ENCODE measurements at regions not wholly inside any gene's neighbourhood (a gene's known extent, or its start where the extent isn't known, plus 50 kb on each side); places are given as distances from the start of the nearest gene placed in this dataset.

GRCh38 chr4:57448901-57449300 lies 338.7 kb upstream of the IGFBP7 start:
- no peak overlapping the region for H3K9ac ChIP-seq (ENCODE audit: low read depth, low read length)
- no peak overlapping the region for H3K27ac ChIP-seq (ENCODE audit: low read length)
- no peak overlapping the region for H3K4me3 ChIP-seq (ENCODE audit: low read length)
- H3K4me1 ChIP-seq (ENCODE audit: insufficient read depth, low read length), result no peaks in the 10 kb centered on the region
- no peaks in the 10 kb centered on the region for H3K27me3 ChIP-seq (ENCODE audit: insufficient read depth, low read length)
- H3K9me3 ChIP-seq (ENCODE audit: insufficient read depth, low read depth, low read length), result peaks cover 12% of the 10 kb centered on the region; the same call in 1 of the 2 replicates
- H3K36me3 ChIP-seq (ENCODE audit: insufficient read depth, low read depth, low read length), result no peaks in the 10 kb centered on the region

- Histone ChIP-seq H3K9ac (ENCODE audit: low read depth, low read length) (no peak overlapping the region), H3K4me3 (ENCODE audit: low read length) (no peak overlapping the region), H3K27me3 (ENCODE audit: insufficient read depth, low read length) (no peaks in the 10 kb centered on the region), H3K4me1 (ENCODE audit: insufficient read depth, low read length) (no peaks in the 10 kb centered on the region), H3K9me3 (ENCODE audit: insufficient read depth, low read depth, low read length) (peaks cover 12% of the 10 kb centered on the region; the same call in 1 of the 2 replicates), H3K27ac (ENCODE audit: low read length) (no peak overlapping the region), H3K36me3 (ENCODE audit: insufficient read depth, low read depth, low read length) (no peaks in the 10 kb centered on the region)
Observed at GRCh38 chr4:57448452-57448851, 338.3 kb upstream of the IGFBP7 start.

- no peaks in the 10 kb centered on the region for H3K36me3 ChIP-seq (ENCODE audit: insufficient read depth, low read depth, low read length)
- no peak overlapping the region for H3K27ac ChIP-seq (ENCODE audit: low read length)
- no peak overlapping the region for H3K4me3 ChIP-seq (ENCODE audit: low read length)
- no peaks in the 10 kb centered on the region for H3K4me1 ChIP-seq (ENCODE audit: insufficient read depth, low read length)
- H3K9ac ChIP-seq (ENCODE audit: low read depth, low read length), result no peak overlapping the region
- H3K27me3 ChIP-seq (ENCODE audit: insufficient read depth, low read length), result no peaks in the 10 kb centered on the region
- H3K9me3 ChIP-seq (ENCODE audit: insufficient read depth, low read depth, low read length), result peaks cover 12% of the 10 kb centered on the region; the same call in 1 of the 2 replicates
Observed at GRCh38 chr4:57446266-57446665, 336.1 kb upstream of the IGFBP7 start.

- H3K9ac ChIP-seq (ENCODE audit: low read depth, low read length), result no peak overlapping the region
- no peaks in the 10 kb centered on the region for H3K4me1 ChIP-seq (ENCODE audit: insufficient read depth, low read length)
- H3K9me3 ChIP-seq (ENCODE audit: insufficient read depth, low read depth, low read length), result peaks cover 10% of the 10 kb centered on the region; the same call in 1 of the 2 replicates
- H3K27ac ChIP-seq (ENCODE audit: low read length), result no peak overlapping the region
- no peaks in the 10 kb centered on the region for H3K36me3 ChIP-seq (ENCODE audit: insufficient read depth, low read depth, low read length)
- no peaks in the 10 kb centered on the region for H3K27me3 ChIP-seq (ENCODE audit: insufficient read depth, low read length)
- H3K4me3 ChIP-seq (ENCODE audit: low read length), result no peak overlapping the region
Observed at GRCh38 chr4:57445686-57446085, 335.5 kb upstream of the IGFBP7 start.

GRCh38 chr4:57444671-57445070 lies 334.5 kb upstream of the IGFBP7 start:
- Histone ChIP-seq H3K4me1 (ENCODE audit: insufficient read depth, low read length) (no peaks in the 10 kb centered on the region), H3K27ac (ENCODE audit: low read length) (no peak overlapping the region), H3K9ac (ENCODE audit: low read depth, low read length) (no peak overlapping the region), H3K9me3 (ENCODE audit: insufficient read depth, low read depth, low read length) (peaks cover under 1% of the 10 kb centered on the region; the same call in 1 of the 2 replicates), H3K36me3 (ENCODE audit: insufficient read depth, low read depth, low read length) (no peaks in the 10 kb centered on the region), H3K27me3 (ENCODE audit: insufficient read depth, low read length) (no peaks in the 10 kb centered on the region), H3K4me3 (ENCODE audit: low read length) (no peak overlapping the region)

- Histone ChIP-seq H3K9me3 (ENCODE audit: insufficient read depth, low read depth, low read length) (no peaks in the 10 kb centered on the region), H3K36me3 (ENCODE audit: insufficient read depth, low read depth, low read length) (no peaks in the 10 kb centered on the region), H3K9ac (ENCODE audit: low read depth, low read length) (no peak overlapping the region)
Observed at GRCh38 chr4:57443787-57444186, 333.6 kb upstream of the IGFBP7 start.

GRCh38 chr4:57443308-57443707 lies 333.1 kb upstream of the IGFBP7 start:
- no peaks in the 10 kb centered on the region for H3K36me3 ChIP-seq (ENCODE audit: insufficient read depth, low read depth, low read length)
- no peak overlapping the region for H3K27ac ChIP-seq (ENCODE audit: low read length)
- no peak overlapping the region for H3K4me3 ChIP-seq (ENCODE audit: low read length)
- H3K4me1 ChIP-seq (ENCODE audit: insufficient read depth, low read length), result no peaks in the 10 kb centered on the region
- no peak overlapping the region for H3K9ac ChIP-seq (ENCODE audit: low read depth, low read length)
- no peaks in the 10 kb centered on the region for H3K27me3 ChIP-seq (ENCODE audit: insufficient read depth, low read length)
- H3K9me3 ChIP-seq (ENCODE audit: insufficient read depth, low read depth, low read length), result no peaks in the 10 kb centered on the region

More at GRCh38 chr4:57443787-57444186, 333.6 kb upstream of the IGFBP7 start:
- Histone ChIP-seq H3K27ac (ENCODE audit: low read length) (no peak overlapping the region), H3K4me3 (ENCODE audit: low read length) (no peak overlapping the region), H3K4me1 (ENCODE audit: insufficient read depth, low read length) (no peaks in the 10 kb centered on the region), H3K27me3 (ENCODE audit: insufficient read depth, low read length) (no peaks in the 10 kb centered on the region)

GRCh38 chr4:57442831-57443291 lies 332.7 kb upstream of the IGFBP7 start:
- Histone ChIP-seq H3K9me3 (ENCODE audit: insufficient read depth, low read depth, low read length) (no peaks in the 10 kb centered on the region), H3K4me1 (ENCODE audit: insufficient read depth, low read length) (no peaks in the 10 kb centered on the region), H3K9ac (ENCODE audit: low read depth, low read length) (no peak overlapping the region), H3K4me3 (ENCODE audit: low read length) (no peak overlapping the region), H3K36me3 (ENCODE audit: insufficient read depth, low read depth, low read length) (no peaks in the 10 kb centered on the region), H3K27me3 (ENCODE audit: insufficient read depth, low read length) (no peaks in the 10 kb centered on the region), H3K27ac (ENCODE audit: low read length) (no peak overlapping the region)

- no peaks in the 10 kb centered on the region for H3K9me3 ChIP-seq (ENCODE audit: insufficient read depth, low read depth, low read length)
- no peak overlapping the region for H3K9ac ChIP-seq (ENCODE audit: low read depth, low read length)
- no peak overlapping the region for H3K27ac ChIP-seq (ENCODE audit: low read length)
- no peaks in the 10 kb centered on the region for H3K4me1 ChIP-seq (ENCODE audit: insufficient read depth, low read length)
- H3K4me3 ChIP-seq (ENCODE audit: low read length), result no peak overlapping the region
- no peaks in the 10 kb centered on the region for H3K27me3 ChIP-seq (ENCODE audit: insufficient read depth, low read length)
- no peaks in the 10 kb centered on the region for H3K36me3 ChIP-seq (ENCODE audit: insufficient read depth, low read depth, low read length)
Observed at GRCh38 chr4:57442241-57442640, 332.1 kb upstream of the IGFBP7 start.

- Histone ChIP-seq H3K9ac (ENCODE audit: low read depth, low read length) (no peak overlapping the region), H3K4me1 (ENCODE audit: insufficient read depth, low read length) (no peaks in the 10 kb centered on the region), H3K4me3 (ENCODE audit: low read length) (no peak overlapping the region), H3K27me3 (ENCODE audit: insufficient read depth, low read length) (no peaks in the 10 kb centered on the region), H3K36me3 (ENCODE audit: insufficient read depth, low read depth, low read length) (no peaks in the 10 kb centered on the region), H3K27ac (ENCODE audit: low read length) (no peak overlapping the region), H3K9me3 (ENCODE audit: insufficient read depth, low read depth, low read length) (no peaks in the 10 kb centered on the region)
Observed at GRCh38 chr4:57437649-57438048, 327.5 kb upstream of the IGFBP7 start.

- Histone ChIP-seq H3K4me3 (ENCODE audit: low read length) (no peak overlapping the region), H3K27me3 (ENCODE audit: insufficient read depth, low read length) (no peaks in the 10 kb centered on the region), H3K9ac (ENCODE audit: low read depth, low read length) (no peak overlapping the region), H3K9me3 (ENCODE audit: insufficient read depth, low read depth, low read length) (no peaks in the 10 kb centered on the region), H3K36me3 (ENCODE audit: insufficient read depth, low read depth, low read length) (no peaks in the 10 kb centered on the region), H3K4me1 (ENCODE audit: insufficient read depth, low read length) (no peaks in the 10 kb centered on the region), H3K27ac (ENCODE audit: low read length) (no peak overlapping the region)
Observed at GRCh38 chr4:57435300-57435699, 325.1 kb upstream of the IGFBP7 start.

GRCh38 chr4:57430726-57431125 lies 320.5 kb upstream of the IGFBP7 start:
- Histone ChIP-seq H3K27ac (ENCODE audit: low read length) (no peak overlapping the region), H3K4me1 (ENCODE audit: insufficient read depth, low read length) (no peaks in the 10 kb centered on the region), H3K4me3 (ENCODE audit: low read length) (no peak overlapping the region), H3K9ac (ENCODE audit: low read depth, low read length) (no peak overlapping the region), H3K9me3 (ENCODE audit: insufficient read depth, low read depth, low read length) (no peaks in the 10 kb centered on the region), H3K27me3 (ENCODE audit: insufficient read depth, low read length) (no peaks in the 10 kb centered on the region), H3K36me3 (ENCODE audit: insufficient read depth, low read depth, low read length) (no peaks in the 10 kb centered on the region)
